Nephron (organoid): ENCODE measurements at regions not wholly inside any gene's neighbourhood (a gene's known extent, or its start where the extent isn't known, plus 50 kb on each side); places are given as distances from the start of the nearest gene placed in this dataset.

Experiments used
- H3K27ac Mint-ChIP-seq, 3 experiments: 2 replicates each; pipeline ENCODE4 v1.8.0; 2020; ENCODE audit warnings: mixed read lengths in 3 of 3, mild to moderate bottlenecking in 2 of 3, moderate library complexity in 1 of 3
- H3K27me3 Mint-ChIP-seq: 2 replicates; pipeline ENCODE4 v1.8.0; 2021; ENCODE audit warnings: low read depth, mild to moderate bottlenecking, moderate library complexity, mixed read lengths
- H3K36me3 Mint-ChIP-seq: 2 replicates; pipeline ENCODE4 v1.8.0; 2020; ENCODE audit warnings: low read depth, mixed read lengths
- H3K4me1 Mint-ChIP-seq: 2 replicates; pipeline ENCODE4 v1.8.0; 2020; ENCODE audit warnings: mixed read lengths
- H3K4me3 Mint-ChIP-seq, 3 experiments: 2 replicates each; pipeline ENCODE4 v1.8.0; 2020; ENCODE audit warnings: mild to moderate bottlenecking in 3 of 3, mixed read lengths in 3 of 3, moderate library complexity in 2 of 3
- H3K9me3 Mint-ChIP-seq: 2 replicates; pipeline ENCODE4 v1.8.0; 2020; ENCODE audit warnings: mixed read lengths
- TF ChIP-seq, protein P1 (sequence below), 3 experiments: fragments of 200-600 bp; sonication (generic); IDR thresholded peaks; one replicate each; pipeline ENCODE4 v1.5.0; 2021; ENCODE audit warnings: antibody characterized with exemption in 3 of 3; ENCODE audit not compliant: unreplicated experiment in 3 of 3

DNA sequence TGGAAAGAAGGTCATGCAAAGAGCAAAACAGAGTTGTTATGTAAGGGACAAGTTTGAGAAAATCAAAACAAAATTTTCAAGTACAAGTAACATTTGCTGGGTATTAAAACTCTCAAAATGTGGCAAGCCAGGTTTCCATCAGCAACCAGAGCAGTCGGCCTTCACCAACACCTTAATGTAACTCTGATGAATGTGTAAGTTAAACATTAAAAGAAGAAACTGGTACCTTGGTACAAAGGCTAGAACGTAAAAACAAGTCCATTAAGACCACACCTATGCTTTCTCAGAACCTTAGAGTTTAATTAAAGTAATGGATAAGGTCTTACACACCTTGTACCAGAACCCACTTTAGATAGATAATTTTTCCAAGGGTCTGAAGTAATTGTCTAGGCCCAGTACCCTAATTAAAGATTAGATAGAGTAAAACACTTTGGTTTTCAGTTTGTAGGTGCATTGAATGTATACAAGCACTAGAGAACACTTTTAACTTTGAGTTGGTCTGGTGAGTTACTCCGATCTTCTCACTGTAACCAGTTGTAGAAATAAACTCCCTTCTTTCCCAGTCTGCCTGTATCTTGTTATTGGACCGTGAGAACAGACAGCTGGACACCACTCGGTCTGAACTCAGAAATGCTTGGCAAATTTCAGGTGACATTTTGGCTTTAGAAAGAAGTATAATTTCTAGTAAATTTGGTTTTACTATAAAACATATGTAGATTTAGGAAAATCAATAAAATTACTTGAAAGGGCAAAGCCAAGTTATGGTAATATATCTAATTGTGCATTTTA is 319.4 kb downstream of the HTR1B start:
- Mint-ChIP-seq H3K4me1 (no peaks in the 10 kb centered on the region), H3K27ac (no peak overlapping the region), H3K27me3 (no peaks in the 10 kb centered on the region), H3K36me3 (no peaks in the 10 kb centered on the region), H3K4me3 (no peak overlapping the region), H3K9me3 (no peaks in the 10 kb centered on the region)
- TF ChIP-seq, protein P1, sequence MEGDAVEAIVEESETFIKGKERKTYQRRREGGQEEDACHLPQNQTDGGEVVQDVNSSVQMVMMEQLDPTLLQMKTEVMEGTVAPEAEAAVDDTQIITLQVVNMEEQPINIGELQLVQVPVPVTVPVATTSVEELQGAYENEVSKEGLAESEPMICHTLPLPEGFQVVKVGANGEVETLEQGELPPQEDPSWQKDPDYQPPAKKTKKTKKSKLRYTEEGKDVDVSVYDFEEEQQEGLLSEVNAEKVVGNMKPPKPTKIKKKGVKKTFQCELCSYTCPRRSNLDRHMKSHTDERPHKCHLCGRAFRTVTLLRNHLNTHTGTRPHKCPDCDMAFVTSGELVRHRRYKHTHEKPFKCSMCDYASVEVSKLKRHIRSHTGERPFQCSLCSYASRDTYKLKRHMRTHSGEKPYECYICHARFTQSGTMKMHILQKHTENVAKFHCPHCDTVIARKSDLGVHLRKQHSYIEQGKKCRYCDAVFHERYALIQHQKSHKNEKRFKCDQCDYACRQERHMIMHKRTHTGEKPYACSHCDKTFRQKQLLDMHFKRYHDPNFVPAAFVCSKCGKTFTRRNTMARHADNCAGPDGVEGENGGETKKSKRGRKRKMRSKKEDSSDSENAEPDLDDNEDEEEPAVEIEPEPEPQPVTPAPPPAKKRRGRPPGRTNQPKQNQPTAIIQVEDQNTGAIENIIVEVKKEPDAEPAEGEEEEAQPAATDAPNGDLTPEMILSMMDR (IDR thresholded peaks at IDR 0.05; ENCODE audit: unreplicated experiment in 3 of 3): no peak

DNA sequence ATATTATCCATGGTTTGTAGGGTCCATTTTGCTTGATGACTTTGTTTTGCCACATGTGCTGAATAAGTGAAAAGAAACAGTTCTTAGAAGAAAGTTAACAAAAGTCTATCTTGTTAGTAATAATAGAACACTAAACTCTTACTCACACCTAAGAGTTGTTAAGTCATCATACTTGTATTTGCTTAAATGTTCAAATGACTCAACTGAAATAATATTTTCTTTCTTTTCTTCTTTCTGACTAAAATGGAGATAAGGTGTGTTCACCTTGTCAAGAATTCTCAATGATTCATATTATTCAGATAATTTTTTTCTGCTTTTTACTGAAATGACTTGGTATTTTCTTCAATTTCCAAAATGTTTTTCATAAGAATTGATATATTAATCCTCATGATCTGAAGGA is 327.2 kb downstream of the HTR1B start:
- Mint-ChIP-seq H3K9me3 (no peaks in the 10 kb centered on the region), H3K4me3 (no peak overlapping the region), H3K27ac (no peak overlapping the region), H3K36me3 (no peaks in the 10 kb centered on the region), H3K27me3 (no peaks in the 10 kb centered on the region), H3K4me1 (no peaks in the 10 kb centered on the region)
- TF ChIP-seq, protein P1 (IDR thresholded peaks at IDR 0.05; ENCODE audit: unreplicated experiment in 3 of 3): no peak

DNA sequence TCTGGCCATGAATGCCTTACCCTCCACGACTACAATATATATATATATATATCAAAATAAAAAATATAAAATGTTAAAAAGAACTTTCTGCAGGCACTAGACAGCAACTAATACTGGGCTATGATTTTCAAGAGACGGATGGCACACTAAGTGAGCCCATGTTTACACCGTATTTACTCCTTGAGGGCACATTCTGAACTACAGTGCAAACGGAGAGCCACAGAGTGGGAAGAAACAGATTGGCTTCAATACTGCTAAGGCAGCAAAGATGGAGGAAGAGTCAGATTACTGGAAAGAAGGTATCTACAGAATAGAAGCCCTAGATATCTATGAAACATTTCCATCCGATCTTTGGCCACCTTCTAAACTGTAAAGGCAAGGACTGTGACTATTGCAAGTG is 330.3 kb downstream of the HTR1B start:
- H3K36me3 Mint-ChIP-seq: no peaks in the 10 kb centered on the region
- no peaks in the 10 kb centered on the region for H3K27me3 Mint-ChIP-seq
- no peaks in the 10 kb centered on the region for H3K4me1 Mint-ChIP-seq
- no peak overlapping the region for H3K27ac Mint-ChIP-seq
- TF ChIP-seq, protein P1 (IDR thresholded peaks at IDR 0.05; ENCODE audit: unreplicated experiment in 3 of 3): no peak
- no peak overlapping the region for H3K4me3 Mint-ChIP-seq
- H3K9me3 Mint-ChIP-seq: peaks cover 6% of the 10 kb centered on the region

DNA sequence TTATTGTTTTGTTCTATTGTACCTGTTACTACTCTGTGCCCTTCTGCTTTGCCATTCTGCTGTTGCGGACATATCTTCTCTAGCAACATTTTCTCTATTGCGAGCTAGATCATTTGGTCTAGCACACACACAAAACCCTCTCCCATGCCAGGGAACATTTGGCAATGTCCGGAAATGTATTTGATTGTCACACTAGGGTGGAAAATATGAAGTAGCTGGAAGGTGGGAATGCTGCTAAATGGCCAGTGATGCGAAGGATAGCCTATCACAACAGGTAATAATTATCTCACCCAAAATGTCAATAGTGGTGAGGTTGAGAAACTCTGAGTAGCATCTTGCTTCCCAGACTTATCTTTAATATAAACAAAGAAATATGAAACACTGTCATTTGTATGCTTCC is 331.9 kb downstream of the HTR1B start:
- H3K9me3 Mint-ChIP-seq: peaks cover 19% of the 10 kb centered on the region
- H3K4me3 Mint-ChIP-seq: no peak overlapping the region
- H3K36me3 Mint-ChIP-seq: no peaks in the 10 kb centered on the region
- no peaks in the 10 kb centered on the region for H3K4me1 Mint-ChIP-seq
- no peaks in the 10 kb centered on the region for H3K27me3 Mint-ChIP-seq
- TF ChIP-seq, protein P1 (IDR thresholded peaks at IDR 0.05; ENCODE audit: unreplicated experiment in 3 of 3): no peak
- no peak overlapping the region for H3K27ac Mint-ChIP-seq

DNA sequence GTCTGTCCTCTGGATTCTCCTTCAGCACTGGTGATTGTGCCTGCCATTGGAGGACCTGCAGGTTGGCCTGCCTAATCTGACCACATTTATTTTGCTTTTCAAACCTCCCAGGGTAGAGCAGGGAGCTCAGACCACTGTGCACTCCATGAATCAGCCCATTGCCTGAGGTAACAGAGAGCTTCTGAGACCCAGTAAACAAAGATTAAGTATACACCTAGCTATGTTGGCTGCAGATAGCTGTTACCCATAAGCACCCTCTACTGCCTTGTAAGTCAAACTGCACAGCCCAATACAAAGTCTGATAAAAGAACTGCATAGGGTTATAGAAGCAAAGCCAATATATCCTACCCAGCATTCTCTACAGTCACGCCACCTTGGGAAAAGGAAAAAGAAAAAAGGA is 338.7 kb downstream of the HTR1B start:
- TF ChIP-seq, protein P1 (IDR thresholded peaks at IDR 0.05; ENCODE audit: unreplicated experiment in 3 of 3): no peak
- Mint-ChIP-seq H3K4me1 (no peaks in the 10 kb centered on the region), H3K9me3 (peaks cover 25% of the 10 kb centered on the region), H3K27ac (no peak overlapping the region), H3K27me3 (no peaks in the 10 kb centered on the region), H3K36me3 (no peaks in the 10 kb centered on the region), H3K4me3 (no peak overlapping the region)

DNA sequence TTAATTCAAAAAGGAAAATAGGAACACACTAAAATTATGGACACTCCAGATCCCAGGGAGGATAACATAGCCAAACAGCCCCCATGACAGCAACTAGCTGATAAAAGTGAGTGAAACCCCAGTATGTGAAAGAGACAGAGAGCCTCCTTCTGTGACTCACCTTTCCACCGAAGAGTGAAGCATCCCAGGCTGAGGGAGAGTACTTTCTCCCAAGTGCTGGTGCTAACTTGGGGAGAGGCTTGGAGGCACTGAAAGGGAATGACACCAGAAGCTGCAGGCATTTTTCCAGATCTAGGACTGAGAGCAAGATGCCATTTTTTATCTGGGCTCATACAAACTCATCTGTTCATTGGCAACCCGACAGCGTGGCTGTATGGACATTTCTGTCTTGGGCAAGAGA is 339.8 kb downstream of the HTR1B start:
- Mint-ChIP-seq H3K27ac (no peak overlapping the region), H3K4me1 (no peaks in the 10 kb centered on the region), H3K27me3 (no peaks in the 10 kb centered on the region), H3K4me3 (no peak overlapping the region), H3K9me3 (peaks cover 23% of the 10 kb centered on the region), H3K36me3 (no peaks in the 10 kb centered on the region)
- TF ChIP-seq, protein P1 (IDR thresholded peaks at IDR 0.05; ENCODE audit: unreplicated experiment in 3 of 3): no peak
